Ascending aorta (tissue), 2 donors: ENCODE measurements at regions not wholly inside any gene's neighbourhood (a gene's known extent, or its start where the extent isn't known, plus 50 kb on each side); places are given as distances from the start of the nearest gene placed in this dataset.

Source experiments
- DNase-seq, 2 donors: peaks; one replicate each; pipeline ENCODE4 v3.0.0-alpha.2; 2019; ENCODE audit warnings: low spot score in 2 of 2
- H3K27ac ChIP-seq, 2 donors: fragments of 200-600 bp; sonication (generic); one replicate each; pipeline ENCODE4 v1.5.1; 2016 to 2017; ENCODE audit warnings: mild to moderate bottlenecking in 1 of 2
- H3K27me3 ChIP-seq: fragments of 200-600 bp; sonication (generic); one replicate; pipeline ENCODE4 v1.5.1; 2017
- H3K36me3 ChIP-seq, 2 donors: fragments of 200-600 bp; sonication (generic); one replicate each; pipeline ENCODE4 v1.5.1; 2016
- H3K4me1 ChIP-seq, 2 donors: fragments of 200-600 bp; sonication (generic); one replicate each; pipeline ENCODE4 v1.5.1; 2016 to 2017; ENCODE audit warnings: mild to moderate bottlenecking in 1 of 2
- H3K4me3 ChIP-seq, 2 donors: fragments of 200-600 bp; sonication (generic); one replicate each; pipeline ENCODE4 v1.5.1; 2016 to 2017; ENCODE audit warnings: mild to moderate bottlenecking in 1 of 2
- H3K9me3 ChIP-seq, 2 donors: fragments of 200-600 bp; sonication (generic); one replicate each; pipeline ENCODE4 v1.5.1; 2016
- CTCF ChIP-seq, 3 experiments: fragments of 200-600 bp in 2 of 3; fragments of 450-650 bp in 1 of 3; sonication (generic) in 2 of 3; IDR thresholded peaks; one replicate each; pipeline ENCODE4 v1.5.1; 2016 to 2019; ENCODE audit warnings: antibody characterized with exemption in 3 of 3, mild to moderate bottlenecking in 1 of 3, moderate library complexity in 1 of 3
- intact Hi-C: fragments of 100-400 bp; cut with DNase I; formaldehyde crosslinking; loops from one replicate; pipeline ENCODE4 v1.15.1; 2023

GRCh38 chr3:43907508-43907858 lies 216.7 kb downstream of the ABHD5 start:
- Histone ChIP-seq H3K9me3 (no peaks in the 10 kb centered on the region), H3K36me3 (no peaks in the 10 kb centered on the region), H3K4me3 (no peak overlapping the region), H3K27me3 (no peaks in the 10 kb centered on the region), H3K27ac (no peak overlapping the region), H3K4me1 (no peaks in the 10 kb centered on the region)
- no peak for TF ChIP-seq CTCF (IDR thresholded peaks at IDR 0.05)
- DNase-seq = no peak
- intact Hi-C loops = no loop called here

DNA sequence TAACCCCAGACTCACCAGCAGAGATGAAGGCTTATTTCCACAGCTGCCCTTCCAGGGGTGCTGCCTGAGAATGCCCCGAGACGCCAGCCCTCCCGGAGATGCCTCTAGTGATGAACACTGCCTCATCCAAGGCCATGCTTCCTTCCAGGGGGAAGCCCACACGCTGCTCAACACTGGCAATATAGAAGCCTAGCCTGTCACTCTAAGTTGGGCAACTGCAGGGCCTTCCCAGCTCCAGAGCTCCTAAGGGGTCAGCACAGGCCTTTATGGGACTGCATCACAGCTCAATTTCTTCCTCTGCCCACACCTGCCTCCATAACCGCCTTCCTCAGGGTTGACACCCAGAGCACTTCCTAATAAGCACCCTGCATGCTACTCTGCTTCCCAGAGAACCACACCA lies 217.7 kb downstream of the ABHD5 start:
- Histone ChIP-seq H3K27me3 (no peaks in the 10 kb centered on the region), H3K36me3 (no peaks in the 10 kb centered on the region), H3K9me3 (no peaks in the 10 kb centered on the region), H3K27ac (no peak overlapping the region), H3K4me3 (no peak overlapping the region), H3K4me1 (no peaks in the 10 kb centered on the region)
- intact Hi-C loops = no loop called here
- no peak for TF ChIP-seq CTCF (IDR thresholded peaks at IDR 0.05)
- DNase-seq = no peak

- H3K4me3 ChIP-seq = no peak overlapping the region
- H3K36me3 ChIP-seq = no peaks in the 10 kb centered on the region
- DNase-seq = no peak
- no peak for TF ChIP-seq CTCF (IDR thresholded peaks at IDR 0.05)
- intact Hi-C loops = no loop called here
- H3K27me3 ChIP-seq = no peaks in the 10 kb centered on the region
- no peaks in the 10 kb centered on the region for H3K4me1 ChIP-seq
- H3K9me3 ChIP-seq = no peaks in the 10 kb centered on the region
- no peak overlapping the region for H3K27ac ChIP-seq
These were observed 218.4 kb downstream of the ABHD5 start for GRCh38 chr3:43909149-43909548.

DNA sequence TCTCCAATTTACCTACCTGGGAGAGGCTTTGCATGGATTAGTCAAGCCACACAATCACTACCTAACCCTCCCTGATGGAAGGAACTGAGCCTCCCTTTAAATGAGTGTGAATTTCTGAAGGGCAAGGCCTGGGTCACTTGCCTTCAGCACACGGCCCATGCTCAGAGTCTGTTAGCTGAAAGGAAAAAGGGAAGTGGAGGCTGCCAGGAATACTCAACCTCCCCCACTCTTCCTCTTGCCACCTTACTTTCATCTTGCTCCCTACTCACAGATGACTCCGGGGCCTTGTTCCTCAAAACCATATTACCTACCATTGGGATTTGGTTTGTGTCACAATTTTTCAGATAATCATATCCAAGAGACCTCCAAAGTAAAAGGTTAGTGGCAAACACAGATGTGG lies 220.0 kb downstream of the ABHD5 start:
- H3K36me3 ChIP-seq = no peaks in the 10 kb centered on the region
- no peaks in the 10 kb centered on the region for H3K9me3 ChIP-seq
- intact Hi-C loops = no loop called here
- no peak for DNase-seq
- no peak overlapping the region for H3K4me3 ChIP-seq
- no peak for TF ChIP-seq CTCF (IDR thresholded peaks at IDR 0.05)
- H3K4me1 ChIP-seq = no peaks in the 10 kb centered on the region
- H3K27me3 ChIP-seq = no peaks in the 10 kb centered on the region
- H3K27ac ChIP-seq = no peak overlapping the region

- Histone ChIP-seq H3K4me1 (no peaks in the 10 kb centered on the region), H3K9me3 (no peaks in the 10 kb centered on the region), H3K27ac (no peak overlapping the region), H3K4me3 (no peak overlapping the region), H3K27me3 (no peaks in the 10 kb centered on the region), H3K36me3 (no peaks in the 10 kb centered on the region)
- intact Hi-C loops = no loop called here
- no peak for TF ChIP-seq CTCF (IDR thresholded peaks at IDR 0.05)
- no peak for DNase-seq
These were observed 222.6 kb downstream of the ABHD5 start for GRCh38 chr3:43913036-43913948.
